WTC11 (cell line): ENCODE measurements at regions not wholly inside any gene's neighbourhood (a gene's known extent, or its start where the extent isn't known, plus 50 kb on each side); places are given as distances from the start of the nearest gene placed in this dataset.
"Not testable (repeated sequence)": the region's sequence is repeated elsewhere in the genome, so short reads cannot be mapped to it uniquely, and the experiment has no call there.

Experiments
- ATAC-seq: fragments of 200-7000 bp; cut with Tn5 transposase; 2 replicates; pipeline ENCODE4 v1.10.0; 2021; ENCODE audit warnings: mild to moderate bottlenecking, moderate library complexity
- CTCF ChIA-PET: fragments of 300-600 bp; sonication (Branson Sonifier 250); formaldehyde crosslinking; loops from one replicate; lab custom pipeline; 2021; ENCODE audit warnings: antibody characterized with exemption; lab: Charles Lee
- POLR2A ChIA-PET: fragments of 350-600 bp; sonication (Branson Sonifier 250); formaldehyde crosslinking; loops from one replicate; lab custom pipeline; 2021; ENCODE audit warnings: antibody characterized with exemption; lab: Charles Lee
- DNase-seq: peaks from one replicate; pipeline ENCODE4 v3.0.0; 2021; ENCODE audit warnings: low spot score
- H3K27ac Mint-ChIP-seq: 2 replicates; pipeline ENCODE4 v1.8.0; 2021; ENCODE audit warnings: mixed read lengths
- H3K27me3 Mint-ChIP-seq: 2 replicates; pipeline ENCODE4 v1.8.0; 2021; ENCODE audit warnings: low read depth, mild to moderate bottlenecking, moderate library complexity, mixed read lengths
- H3K36me3 Mint-ChIP-seq: 2 replicates; pipeline ENCODE4 v1.8.0; 2021; ENCODE audit warnings: mixed read lengths
- H3K4me1 Mint-ChIP-seq: 2 replicates; pipeline ENCODE4 v1.8.0; 2022; ENCODE audit warnings: mixed read lengths
- H3K4me3 Mint-ChIP-seq: 2 replicates; pipeline ENCODE4 v1.8.0; 2021; ENCODE audit warnings: mild to moderate bottlenecking, moderate library complexity, mixed read lengths
- H3K9me3 Mint-ChIP-seq: 2 replicates; pipeline ENCODE4 v1.8.0; 2021; ENCODE audit warnings: mixed read lengths

GRCh38 chr9:61061059-61061458, 128.8 kb upstream of the SPATA31A7 start:
- H3K4me3 Mint-ChIP-seq, H3K36me3 Mint-ChIP-seq, H3K4me1 Mint-ChIP-seq, H3K9me3 Mint-ChIP-seq, DNase-seq, CTCF ChIA-PET, H3K27me3 Mint-ChIP-seq, H3K27ac Mint-ChIP-seq, POLR2A ChIA-PET: not testable (repeated sequence)
- peak; percentile 76 for ATAC-seq

- H3K27me3 Mint-ChIP-seq, H3K4me3 Mint-ChIP-seq, DNase-seq, H3K9me3 Mint-ChIP-seq, CTCF ChIA-PET, ATAC-seq, H3K4me1 Mint-ChIP-seq, POLR2A ChIA-PET, H3K27ac Mint-ChIP-seq, H3K36me3 Mint-ChIP-seq: not testable (repeated sequence)
These were observed 117.0 kb upstream of the SPATA31A7 start for GRCh38 chr9:61072855-61073254.

- H3K27ac Mint-ChIP-seq, CTCF ChIA-PET: not testable (repeated sequence)
These were observed 108.1 kb upstream of the SPATA31A7 start for GRCh38 chr9:61081785-61082184.

GRCh38 chr9:61085392-61085791, 104.4 kb upstream of the SPATA31A7 start:
- H3K27me3 Mint-ChIP-seq, H3K27ac Mint-ChIP-seq, ATAC-seq, H3K9me3 Mint-ChIP-seq, H3K4me1 Mint-ChIP-seq, H3K4me3 Mint-ChIP-seq, POLR2A ChIA-PET, H3K36me3 Mint-ChIP-seq, DNase-seq, CTCF ChIA-PET: not testable (repeated sequence)

More at GRCh38 chr9:61081785-61082184, 108.1 kb upstream of the SPATA31A7 start:
- H3K4me3 Mint-ChIP-seq, ATAC-seq, POLR2A ChIA-PET, H3K27me3 Mint-ChIP-seq, H3K36me3 Mint-ChIP-seq, H3K9me3 Mint-ChIP-seq, DNase-seq, H3K4me1 Mint-ChIP-seq: not testable (repeated sequence)

GRCh38 chr9:61122448-61122847, 67.4 kb upstream of the SPATA31A7 start:
- DNase-seq, H3K4me1 Mint-ChIP-seq, H3K27me3 Mint-ChIP-seq, POLR2A ChIA-PET, H3K27ac Mint-ChIP-seq, H3K9me3 Mint-ChIP-seq, H3K36me3 Mint-ChIP-seq, H3K4me3 Mint-ChIP-seq, ATAC-seq, CTCF ChIA-PET: not testable (repeated sequence)
